ENCODE measurements at regions not wholly inside any gene's neighbourhood (a gene's known extent, or its start where the extent isn't known, plus 50 kb on each side); places are given as distances from the start of the nearest gene placed in this dataset.
"Not testable (repeated sequence)": the region's sequence is repeated elsewhere in the genome, so short reads cannot be mapped to it uniquely, and the experiment has no call there.

- no peak for DNase-seq (ENCODE audit: low read depth)
These were observed 110.4 kb upstream of the RORA start for GRCh38 chr15:61339516-61339915.

GRCh38 chr15:61337541-61337940, 108.4 kb upstream of the RORA start:
- DNase-seq (ENCODE audit: low read depth): no peak

GRCh38 chr15:61336026-61336638, 107.0 kb upstream of the RORA start:
- no peak for DNase-seq (ENCODE audit: low read depth)

- not testable (repeated sequence) for DNase-seq (ENCODE audit: low read depth)
These were observed 105.6 kb upstream of the RORA start for GRCh38 chr15:61334714-61335113.

- no peak for DNase-seq (ENCODE audit: low read depth)
These were observed 101.9 kb upstream of the RORA start for GRCh38 chr15:61331019-61331418.

GRCh38 chr15:61327019-61327631, 98.0 kb upstream of the RORA start:
- no peak for DNase-seq (ENCODE audit: low read depth)

GRCh38 chr15:61319892-61320291, 90.8 kb upstream of the RORA start:
- no peak for DNase-seq (ENCODE audit: low read depth)

GRCh38 chr15:61318802-61319525, 89.9 kb upstream of the RORA start:
- no peak for DNase-seq (ENCODE audit: low read depth)

GRCh38 chr15:61318301-61318700, 89.2 kb upstream of the RORA start:
- no peak for DNase-seq (ENCODE audit: low read depth)

- no peak for DNase-seq (ENCODE audit: low read depth)
These were observed 86.4 kb upstream of the RORA start for GRCh38 chr15:61315471-61315870.

GRCh38 chr15:61314427-61314826, 85.3 kb upstream of the RORA start:
- DNase-seq (ENCODE audit: low read depth): no peak

- no peak for DNase-seq (ENCODE audit: low read depth)
These were observed 80.5 kb upstream of the RORA start for GRCh38 chr15:61309617-61310016.

- no peak for DNase-seq (ENCODE audit: low read depth)
These were observed 80.0 kb upstream of the RORA start for GRCh38 chr15:61309031-61309511.

GRCh38 chr15:61308437-61308836, 79.3 kb upstream of the RORA start:
- no peak for DNase-seq (ENCODE audit: low read depth)

- DNase-seq (ENCODE audit: low read depth): no peak
These were observed 78.4 kb upstream of the RORA start for GRCh38 chr15:61307474-61307873.

GRCh38 chr15:61301701-61302100, 72.6 kb upstream of the RORA start:
- no peak for DNase-seq (ENCODE audit: low read depth)

- no peak for DNase-seq (ENCODE audit: low read depth)
These were observed 70.1 kb upstream of the RORA start for GRCh38 chr15:61299075-61299763.

GRCh38 chr15:61295239-61295638, 66.1 kb upstream of the RORA start:
- DNase-seq (ENCODE audit: low read depth): no peak

- no peak for DNase-seq (ENCODE audit: low read depth)
These were observed 53.6 kb upstream of the RORA start for GRCh38 chr15:61282661-61283060.

- DNase-seq (ENCODE audit: low read depth): no peak
These were observed 52.2 kb upstream of the RORA start for GRCh38 chr15:61281328-61281727.
